ENCODE measurements at regions not wholly inside any gene's neighbourhood (a gene's known extent, or its start where the extent isn't known, plus 50 kb on each side); places are given as distances from the start of the nearest gene placed in this dataset.

GRCh38 chr1:244157731-244158438 is 106.8 kb downstream of the ZBTB18 start:
- TF ChIP-seq CTCF (IDR thresholded peaks at IDR 0.05) (no peak), POLR2A (IDR thresholded peaks at IDR 0.05) (no peak)
